ENCODE measurements at regions not wholly inside any gene's neighbourhood (a gene's known extent, or its start where the extent isn't known, plus 50 kb on each side); places are given as distances from the start of the nearest gene placed in this dataset.

- TF ChIP-seq CTCF (conservative IDR thresholded peaks at IDR 0.05; ENCODE audit: low read length) = no peak
- TF ChIP-seq EZH2phosphoT487 (IDR thresholded peaks at IDR 0.05; ENCODE audit: borderline replicate concordance) = no peak
Observed at GRCh38 chr3:135392151-135392550, 573.4 kb upstream of the PPP2R3A start.

All from Loucy (cell line).